GM12891 (cell line): ENCODE measurements at regions not wholly inside any gene's neighbourhood (a gene's known extent, or its start where the extent isn't known, plus 50 kb on each side); places are given as distances from the start of the nearest gene placed in this dataset.

Source experiments
- DNase-seq: peaks from one replicate; pipeline ENCODE4 v3.0.0; 2011; ENCODE audit warnings: low spot score; ENCODE audit not compliant: insufficient read length
- FAIRE-seq: peaks from 2 replicates; lab custom pipeline; 2011; peaks lifted over from hg19 to GRCh38; lab: Jason Lieb, UNC
- PAX5 ChIP-seq: IDR thresholded peaks from 2 replicates; pipeline ENCODE4 v1.6.1; 2011; ENCODE audit warnings: low read length, moderate library complexity, mild to moderate bottlenecking; ENCODE audit not compliant: insufficient read depth, severe bottlenecking
- POLR2A ChIP-seq: IDR thresholded peaks from 2 replicates; pipeline ENCODE4 v1.6.1; 2011; ENCODE audit warnings: low read depth, low read length, control low read depth
- POLR2AphosphoS5 ChIP-seq: IDR thresholded peaks from 2 replicates; pipeline ENCODE4 v1.6.1; 2011; ENCODE audit warnings: low read depth, low read length, control low read depth
- POU2F2 ChIP-seq: IDR thresholded peaks from 2 replicates; pipeline ENCODE4 v1.6.1; 2011; ENCODE audit warnings: low read depth, mild to moderate bottlenecking, control low read depth, low read length, moderate library complexity
- SPI1 ChIP-seq: IDR thresholded peaks from 2 replicates; pipeline ENCODE4 v1.6.1; 2011; ENCODE audit warnings: low read depth, low read length, control low read depth
- TAF1 ChIP-seq: IDR thresholded peaks from 2 replicates; pipeline ENCODE4 v1.6.1; 2011; ENCODE audit warnings: low read depth, low read length, control low read depth

- FAIRE-seq (no peak), DNase-seq (no peak)
- no peak for TF ChIP-seq SPI1
- TF ChIP-seq TAF1 = no peak
- TF ChIP-seq POU2F2 = no peak
- no peak for TF ChIP-seq POLR2AphosphoS5
- no peak for TF ChIP-seq PAX5
- TF ChIP-seq POLR2A = no peak
These were observed 157.3 kb downstream of the KIF2B start for GRCh38 chr17:53979991-53980390.

- TF ChIP-seq TAF1 = no peak
- TF ChIP-seq SPI1 = no peak
- TF ChIP-seq POLR2A = no peak
- no peak for TF ChIP-seq POLR2AphosphoS5
- no peak for TF ChIP-seq PAX5
- no peak for TF ChIP-seq POU2F2
- FAIRE-seq = no peak
These were observed 173.4 kb downstream of the KIF2B start for GRCh38 chr17:53996131-53996530.

GRCh38 chr17:53996890-53997289, 174.2 kb downstream of the KIF2B start:
- DNase-seq (no peak), FAIRE-seq (no peak)
- no peak for TF ChIP-seq SPI1
- TF ChIP-seq PAX5 = no peak
- no peak for TF ChIP-seq POLR2A
- no peak for TF ChIP-seq POLR2AphosphoS5
- TF ChIP-seq TAF1 = no peak
- TF ChIP-seq POU2F2 = no peak

More at GRCh38 chr17:53996131-53996530, 173.4 kb downstream of the KIF2B start:
- DNase-seq = no peak

GRCh38 chr17:54007855-54008254, 185.1 kb downstream of the KIF2B start:
- TF ChIP-seq POLR2AphosphoS5 (no peak), PAX5 (no peak), POLR2A (no peak), SPI1 (no peak), POU2F2 (no peak), TAF1 (no peak)
- DNase-seq = no peak
- no peak for FAIRE-seq

- TF ChIP-seq TAF1 = no peak
- no peak for TF ChIP-seq POLR2AphosphoS5
- TF ChIP-seq PAX5 = no peak
- no peak for TF ChIP-seq POLR2A
- TF ChIP-seq POU2F2 = no peak
- no peak for TF ChIP-seq SPI1
- FAIRE-seq (no peak), DNase-seq (no peak)
These were observed 186.8 kb downstream of the KIF2B start for GRCh38 chr17:54009502-54009901.

- DNase-seq (no peak), FAIRE-seq (no peak)
- TF ChIP-seq PAX5 = no peak
- no peak for TF ChIP-seq POLR2A
- TF ChIP-seq SPI1 = no peak
- no peak for TF ChIP-seq POU2F2
- no peak for TF ChIP-seq POLR2AphosphoS5
- TF ChIP-seq TAF1 = no peak
These were observed 190.3 kb downstream of the KIF2B start for GRCh38 chr17:54013072-54013471.

GRCh38 chr17:54015734-54016133, 193.0 kb downstream of the KIF2B start:
- FAIRE-seq = no peak

GRCh38 chr17:54021418-54021817, 198.7 kb downstream of the KIF2B start:
- FAIRE-seq (no peak), DNase-seq (no peak)
- TF ChIP-seq PAX5 (no peak), SPI1 (no peak), POU2F2 (no peak)

More at GRCh38 chr17:54015734-54016133, 193.0 kb downstream of the KIF2B start:
- no peak for DNase-seq
- TF ChIP-seq SPI1 = no peak

GRCh38 chr17:54028986-54029580, 206.4 kb downstream of the KIF2B start:
- TF ChIP-seq SPI1 (no peak), POU2F2 (no peak), POLR2AphosphoS5 (no peak), POLR2A (no peak), TAF1 (no peak), PAX5 (no peak)
- no peak for DNase-seq
- no peak for FAIRE-seq

GRCh38 chr17:54029986-54030385, 207.3 kb downstream of the KIF2B start:
- FAIRE-seq (no peak), DNase-seq (no peak)
- TF ChIP-seq SPI1 (no peak), POLR2AphosphoS5 (no peak), TAF1 (no peak), PAX5 (no peak), POU2F2 (no peak), POLR2A (no peak)

GRCh38 chr17:54046570-54046969, 223.8 kb downstream of the KIF2B start:
- TF ChIP-seq PAX5 (no peak), POLR2AphosphoS5 (no peak), SPI1 (no peak), POLR2A (no peak), TAF1 (no peak), POU2F2 (no peak)
- FAIRE-seq = no peak
- no peak for DNase-seq
